ENCODE measurements at regions not wholly inside any gene's neighbourhood (a gene's known extent, or its start where the extent isn't known, plus 50 kb on each side); places are given as distances from the start of the nearest gene placed in this dataset.
"Not testable (repeated sequence)": the region's sequence is repeated elsewhere in the genome, so short reads cannot be mapped to it uniquely, and the experiment has no call there.

- intact Hi-C loops (cut with DNase I; ENCODE audit: low total_unique reads); H3K9me3 ChIP-seq; DNase-seq; H3K36me3 ChIP-seq; H3K4me3 ChIP-seq; H3K27me3 ChIP-seq (replicated peaks in 1 of 7); H3K27ac ChIP-seq; H3K4me1 ChIP-seq: not testable (repeated sequence)
- WGBS, 5 donors = no CpG with 5 or more reads among the region's 3 CpGs
These were observed 57.7 kb upstream of the FCGR1A start for GRCh38 chr1:149724618-149725302.

DNA sequence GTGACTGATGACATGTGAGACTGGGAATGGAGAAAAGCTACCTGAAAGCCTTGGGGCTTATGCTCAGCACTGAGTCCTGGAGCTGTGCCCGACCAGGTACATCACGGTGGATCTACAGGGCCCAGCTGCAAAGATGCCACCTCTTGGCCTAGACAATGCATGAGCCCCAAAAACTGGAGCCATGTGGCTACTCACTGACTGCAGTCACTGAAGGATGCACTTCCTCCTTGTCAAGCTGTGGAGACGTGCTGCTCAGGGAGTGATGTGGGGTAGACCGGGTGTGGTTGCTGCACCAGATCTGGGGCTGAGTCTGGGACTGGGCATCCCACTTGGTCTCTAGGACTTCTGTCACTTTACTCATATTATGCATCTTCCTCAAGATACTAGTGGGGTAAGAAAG lies 55.8 kb upstream of the FCGR1A start:
- H3K4me3 ChIP-seq; H3K4me1 ChIP-seq; H3K27me3 ChIP-seq (replicated peaks in 1 of 7); H3K36me3 ChIP-seq; H3K9me3 ChIP-seq; intact Hi-C loops (cut with DNase I; ENCODE audit: low total_unique reads); H3K27ac ChIP-seq; DNase-seq: not testable (repeated sequence)
- WGBS, 5 donors = 40 to 100% (median 74%) methylated on average over 1 to 4 of the region's 4 CpGs

- H3K36me3 ChIP-seq; H3K27me3 ChIP-seq (replicated peaks in 1 of 7); H3K4me3 ChIP-seq; DNase-seq; H3K4me1 ChIP-seq; H3K9me3 ChIP-seq; H3K27ac ChIP-seq; intact Hi-C loops (cut with DNase I; ENCODE audit: low total_unique reads): not testable (repeated sequence)
- no CpG with 5 or more reads among the region's 3 CpGs for WGBS, 5 donors
These were observed 53.9 kb upstream of the FCGR1A start for GRCh38 chr1:149728598-149728997.

Small RNAs in the stretch of these regions (small RNA-seq; reads per million reads assigned to genes)
- gene RF00003 (0.17 to 0.76 (median 0.40) reads per million in 4 donors), gene RNU1-68P (0 reads per million in 4 donors)

All from spleen (tissue), 11 donors.